GM12873 (cell line): ENCODE measurements at regions not wholly inside any gene's neighbourhood (a gene's known extent, or its start where the extent isn't known, plus 50 kb on each side); places are given as distances from the start of the nearest gene placed in this dataset.
A peak's percentile ranks its signal among the peaks of the same experiment; 100 is the strongest.

Experiments used
- CTCF ChIP-seq: IDR thresholded peaks from 2 replicates; pipeline ENCODE4 v1.5.1; 2012; ENCODE audit warnings: low read depth, mild to moderate bottlenecking, moderate library complexity, low read length, control low read depth; ENCODE audit not compliant: insufficient read depth; ENCODE audit errors: missing control alignments

GRCh38 chr22:35172442-35172841 lies 84.9 kb upstream of the HMGXB4 start:
- no peak for TF ChIP-seq CTCF

GRCh38 chr22:35173655-35174054 lies 83.6 kb upstream of the HMGXB4 start:
- TF ChIP-seq CTCF, result no peak

- no peak for TF ChIP-seq CTCF
Measured at GRCh38 chr22:35174401-35175038, 82.8 kb upstream of the HMGXB4 start.

- no peak for TF ChIP-seq CTCF
Measured at GRCh38 chr22:35175392-35175791, 81.9 kb upstream of the HMGXB4 start.

GRCh38 chr22:35177811-35178210 lies 79.5 kb upstream of the HMGXB4 start:
- TF ChIP-seq CTCF, result peak; percentile 12

GRCh38 chr22:35178446-35178845 lies 78.8 kb upstream of the HMGXB4 start:
- TF ChIP-seq CTCF, result no peak

- TF ChIP-seq CTCF, result no peak
Measured at GRCh38 chr22:35183917-35184316, 73.4 kb upstream of the HMGXB4 start.
